Astrocyte of the spinal cord (primary cell): ENCODE measurements at regions not wholly inside any gene's neighbourhood (a gene's known extent, or its start where the extent isn't known, plus 50 kb on each side); places are given as distances from the start of the nearest gene placed in this dataset.
"Not testable (repeated sequence)": the region's sequence is repeated elsewhere in the genome, so short reads cannot be mapped to it uniquely, and the experiment has no call there.

Experiments
- DNase-seq: peaks from one replicate; pipeline ENCODE4 v3.0.0; 2011; ENCODE audit warnings: low read depth, low spot score
- H3K4me3 ChIP-seq: 2 replicates; pipeline ENCODE4 v1.5.1; 2011; ENCODE audit warnings: low read depth, mild to moderate bottlenecking, low read length, moderate library complexity
- CTCF ChIP-seq: IDR thresholded peaks from 2 replicates; pipeline ENCODE4 v1.5.1; 2012; ENCODE audit warnings: low read depth, mild to moderate bottlenecking, low read length, inconsistent platforms
- in situ Hi-C: cut with HindIII; loops from 2 replicates; pipeline ENCODE4 v1.10.0; 2017; ENCODE audit warnings: low sequenced_read_pairs

- DNase-seq, H3K4me3 ChIP-seq, in situ Hi-C loops: not testable (repeated sequence)
These were observed 178.5 kb upstream of the C1QTNF3 start for GRCh38 chr5:34221329-34222073.

GRCh38 chr5:34223158-34223557 is 180.1 kb upstream of the C1QTNF3 start:
- DNase-seq, H3K4me3 ChIP-seq, in situ Hi-C loops: not testable (repeated sequence)

GRCh38 chr5:34230402-34230801 is 187.4 kb upstream of the C1QTNF3 start:
- H3K4me3 ChIP-seq, in situ Hi-C loops, DNase-seq: not testable (repeated sequence)

GRCh38 chr5:34243802-34244201 is 200.8 kb upstream of the C1QTNF3 start:
- DNase-seq, in situ Hi-C loops: not testable (repeated sequence)
- peak overlapping the region; percentile 34 for H3K4me3 ChIP-seq

GRCh38 chr5:34244281-34245031 is 201.4 kb upstream of the C1QTNF3 start:
- H3K4me3 ChIP-seq = peak overlapping the region; percentile 34
- in situ Hi-C loops = not testable (repeated sequence)
- peak; percentile 73 for DNase-seq

- peak overlapping the region; percentile 30 for H3K4me3 ChIP-seq
- in situ Hi-C loops, DNase-seq: not testable (repeated sequence)
- peak; percentile 4 for TF ChIP-seq CTCF
These were observed 202.0 kb upstream of the C1QTNF3 start for GRCh38 chr5:34245032-34245394.

- H3K4me3 ChIP-seq, in situ Hi-C loops: not testable (repeated sequence)
- DNase-seq = peak; percentile 1
These were observed 202.8 kb upstream of the C1QTNF3 start for GRCh38 chr5:34245813-34246212.

GRCh38 chr5:34258598-34258997 is 215.6 kb upstream of the C1QTNF3 start:
- in situ Hi-C loops, H3K4me3 ChIP-seq, DNase-seq: not testable (repeated sequence)

GRCh38 chr5:34261020-34261419 is 218.0 kb upstream of the C1QTNF3 start:
- H3K4me3 ChIP-seq, DNase-seq, in situ Hi-C loops: not testable (repeated sequence)

GRCh38 chr5:34266151-34266550 is 223.1 kb upstream of the C1QTNF3 start:
- DNase-seq, H3K4me3 ChIP-seq, in situ Hi-C loops: not testable (repeated sequence)

- H3K4me3 ChIP-seq, in situ Hi-C loops, DNase-seq: not testable (repeated sequence)
These were observed 253.7 kb upstream of the C1QTNF3 start for GRCh38 chr5:34296759-34297158.

- H3K4me3 ChIP-seq, in situ Hi-C loops: not testable (repeated sequence)
These were observed 286.2 kb upstream of the C1QTNF3 start for GRCh38 chr5:34329201-34329600.

GRCh38 chr5:34329611-34330108 is 286.6 kb upstream of the C1QTNF3 start:
- in situ Hi-C loops, H3K4me3 ChIP-seq: not testable (repeated sequence)
- peak; percentile 3 for DNase-seq

More at GRCh38 chr5:34329201-34329600, 286.2 kb upstream of the C1QTNF3 start:
- DNase-seq = peak; percentile 0

- H3K4me3 ChIP-seq, DNase-seq, in situ Hi-C loops: not testable (repeated sequence)
These were observed 289.0 kb upstream of the C1QTNF3 start for GRCh38 chr5:34331928-34332454.

GRCh38 chr5:34339408-34340001 is 296.5 kb upstream of the C1QTNF3 start:
- H3K4me3 ChIP-seq, in situ Hi-C loops, DNase-seq: not testable (repeated sequence)

- DNase-seq, in situ Hi-C loops, H3K4me3 ChIP-seq: not testable (repeated sequence)
These were observed 301.7 kb upstream of the RAI14 start for GRCh38 chr5:34354440-34354839.
